T-helper 2 cell treated with Interferon-gamma antibody and Interleukin-4, amounts not matched to agents 5 μg/mL and 100 μg/mL, for 36 hours (primary cell): ENCODE measurements at regions not wholly inside any gene's neighbourhood (a gene's known extent, or its start where the extent isn't known, plus 50 kb on each side); places are given as distances from the start of the nearest gene placed in this dataset.
"Not testable (repeated sequence)": the region's sequence is repeated elsewhere in the genome, so short reads cannot be mapped to it uniquely, and the experiment has no call there.

ENCODE experiments used
- DNase-seq: peaks from one replicate; pipeline ENCODE4 v3.0.0; 2021; ENCODE audit warnings: low spot score
- H3K27ac Mint-ChIP-seq: one replicate; pipeline ENCODE4 v1.8.0; 2021; ENCODE audit warnings: mild to moderate bottlenecking, mixed read lengths
- H3K27me3 Mint-ChIP-seq: one replicate; pipeline ENCODE4 v1.8.0; 2021; ENCODE audit warnings: low read depth, mixed read lengths
- H3K36me3 Mint-ChIP-seq: one replicate; pipeline ENCODE4 v1.8.0; 2021; ENCODE audit warnings: low read depth, mixed read lengths
- H3K4me1 Mint-ChIP-seq: one replicate; pipeline ENCODE4 v1.8.0; 2021; ENCODE audit warnings: low read depth, mixed read lengths
- H3K4me3 Mint-ChIP-seq: one replicate; pipeline ENCODE4 v1.8.0; 2022; ENCODE audit warnings: mild to moderate bottlenecking, moderate library complexity, mixed read lengths
- H3K9me3 Mint-ChIP-seq: one replicate; pipeline ENCODE4 v1.8.0; 2021; ENCODE audit warnings: mixed read lengths

DNA sequence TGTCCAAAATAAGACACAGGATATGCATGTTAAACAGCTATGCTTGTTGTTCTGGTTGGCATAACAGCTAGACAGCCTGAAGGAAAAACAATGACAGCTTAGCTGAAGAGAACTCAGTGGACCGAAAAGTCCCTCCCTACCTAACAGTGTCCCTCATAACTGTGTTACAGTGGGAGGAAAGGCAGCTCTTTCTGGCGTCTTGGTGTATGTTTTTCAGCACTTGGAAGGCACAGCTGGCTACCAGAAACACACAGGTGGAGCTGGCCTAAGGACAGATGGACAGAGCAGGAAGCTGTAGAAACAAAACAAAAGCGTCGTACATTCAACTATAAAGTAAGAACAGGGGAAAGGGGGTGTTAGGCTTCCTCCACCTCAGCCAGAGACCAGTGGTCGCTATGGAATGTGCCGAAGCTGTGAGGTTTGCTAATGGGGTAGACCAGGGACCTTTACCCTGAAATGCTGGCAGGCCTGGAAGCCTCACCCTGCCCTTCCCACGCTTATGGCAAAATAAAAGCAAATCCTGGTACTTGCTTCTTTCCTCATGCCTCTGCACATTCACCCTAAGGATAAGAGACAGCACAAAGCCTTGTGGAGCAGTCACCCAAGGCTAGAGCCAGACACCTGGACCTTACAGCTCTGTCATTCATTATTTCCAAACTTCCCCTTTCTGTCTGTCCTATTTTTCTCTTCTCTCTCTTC is 103.5 kb upstream of the TRIB2 start:
- Mint-ChIP-seq H3K27me3 (peaks cover 13% of the 10 kb centered on the region), H3K36me3 (peaks cover 1% of the 10 kb centered on the region), H3K27ac (no peak overlapping the region), H3K9me3 (no peaks in the 10 kb centered on the region), H3K4me1 (peaks cover 6% of the 10 kb centered on the region), H3K4me3 (no peak overlapping the region)
- DNase-seq = no peak

DNA sequence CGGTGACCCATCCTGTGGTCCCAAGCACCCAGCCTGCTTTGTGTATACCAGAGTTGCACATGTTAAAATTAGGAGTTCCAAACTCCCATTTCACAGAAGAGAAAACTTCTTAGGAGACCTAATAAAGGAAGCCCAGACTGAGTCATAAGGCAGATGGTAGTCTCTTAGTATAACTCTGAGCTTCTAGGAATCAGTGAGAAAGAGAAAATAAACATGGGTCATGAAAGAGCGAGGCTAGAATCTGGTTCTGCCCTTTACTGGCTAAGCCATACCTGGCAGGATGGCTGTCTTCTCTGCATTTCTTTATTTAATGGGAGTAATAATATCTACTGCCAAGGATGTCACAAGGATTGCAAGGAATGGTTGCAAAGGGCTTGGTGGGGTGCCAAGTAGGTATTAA is 101.2 kb upstream of the TRIB2 start:
- no peak for DNase-seq
- H3K4me3 Mint-ChIP-seq = no peak overlapping the region
- peaks cover 4% of the 10 kb centered on the region for H3K27me3 Mint-ChIP-seq
- no peaks in the 10 kb centered on the region for H3K36me3 Mint-ChIP-seq
- no peaks in the 10 kb centered on the region for H3K9me3 Mint-ChIP-seq
- H3K4me1 Mint-ChIP-seq = peaks cover 13% of the 10 kb centered on the region
- no peak overlapping the region for H3K27ac Mint-ChIP-seq

DNA sequence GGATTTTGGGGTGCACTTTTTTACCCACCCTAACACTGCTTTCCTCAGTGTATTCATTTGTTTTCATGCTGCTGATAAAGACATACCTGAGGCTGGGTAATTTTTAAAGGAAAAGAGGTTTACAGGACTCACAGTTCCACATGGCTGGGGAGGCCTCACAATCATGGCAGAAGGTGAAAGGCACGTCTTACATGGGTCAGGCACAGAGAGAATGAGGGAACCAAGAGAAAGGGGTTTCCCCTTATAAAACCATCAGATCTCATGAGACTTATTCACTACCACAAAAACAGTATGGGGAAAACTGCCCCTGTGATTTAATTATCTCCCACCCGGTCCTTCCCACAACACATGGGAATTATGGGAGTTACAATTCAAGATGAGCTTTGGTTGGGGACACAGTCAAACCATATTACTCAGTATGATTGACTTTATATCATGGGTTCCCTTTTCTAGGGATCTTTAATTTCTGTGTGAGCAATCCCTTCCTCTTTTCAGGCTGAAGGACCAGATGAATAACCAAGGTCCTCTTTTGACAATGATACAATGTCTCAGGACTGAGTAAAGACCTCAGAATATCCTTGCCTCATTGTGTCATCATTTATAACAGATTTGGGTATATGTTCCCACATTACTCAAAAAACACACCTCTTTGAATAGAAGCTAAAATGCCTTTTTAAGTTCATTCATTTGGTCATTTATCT is 100.1 kb upstream of the TRIB2 start:
- Mint-ChIP-seq H3K36me3 (no peaks in the 10 kb centered on the region), H3K27ac (no peak overlapping the region), H3K4me1 (peaks cover 17% of the 10 kb centered on the region), H3K4me3 (no peak overlapping the region), H3K9me3 (no peaks in the 10 kb centered on the region), H3K27me3 (peaks cover 2% of the 10 kb centered on the region)
- no peak for DNase-seq

DNA sequence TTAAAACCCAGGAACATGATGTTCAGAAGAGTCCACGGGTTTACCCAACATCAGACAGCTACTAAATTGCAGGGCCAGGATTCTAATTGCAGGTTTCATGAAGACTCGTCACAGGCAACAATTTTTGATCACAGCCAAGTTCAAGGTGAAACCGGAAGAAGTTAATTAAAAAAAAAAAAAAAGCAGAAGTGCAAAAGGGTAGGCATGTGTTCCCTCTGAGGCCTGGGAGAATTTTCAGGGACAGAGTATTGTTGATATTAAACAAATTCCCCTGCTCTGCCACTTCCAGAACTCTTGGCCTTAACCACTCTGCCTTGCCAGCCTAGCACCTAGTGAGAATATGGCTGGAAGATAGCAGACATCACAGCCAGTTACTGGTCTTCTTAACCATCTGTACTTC is 99.4 kb upstream of the TRIB2 start:
- DNase-seq = no peak
- H3K4me1 Mint-ChIP-seq = peaks cover 17% of the 10 kb centered on the region
- H3K27me3 Mint-ChIP-seq = peaks cover 6% of the 10 kb centered on the region
- no peak overlapping the region for H3K27ac Mint-ChIP-seq
- H3K9me3 Mint-ChIP-seq = no peaks in the 10 kb centered on the region
- H3K4me3 Mint-ChIP-seq = no peak overlapping the region
- no peaks in the 10 kb centered on the region for H3K36me3 Mint-ChIP-seq

DNA sequence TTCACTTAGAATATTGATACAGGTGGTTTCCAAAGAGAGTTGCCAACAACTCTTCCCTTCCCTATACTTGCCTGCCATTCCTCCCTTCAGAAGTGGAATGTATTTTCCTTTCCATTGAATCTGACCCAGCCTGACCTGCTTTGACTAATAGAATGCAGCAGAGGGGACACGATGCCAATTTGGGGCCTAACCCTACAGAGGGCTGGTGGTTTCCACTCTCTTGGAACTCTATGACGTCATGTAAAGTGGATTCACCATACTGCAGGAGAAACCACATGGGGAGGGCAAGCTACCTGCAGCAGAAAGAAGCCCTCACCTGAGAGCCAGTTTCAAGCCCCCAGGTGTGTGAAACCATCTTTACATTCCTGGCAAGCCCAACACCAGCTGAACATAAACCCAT is 98.9 kb upstream of the TRIB2 start:
- H3K27ac Mint-ChIP-seq = no peak overlapping the region
- peaks cover 17% of the 10 kb centered on the region for H3K4me1 Mint-ChIP-seq
- H3K36me3 Mint-ChIP-seq = no peaks in the 10 kb centered on the region
- H3K4me3 Mint-ChIP-seq = no peak overlapping the region
- no peak for DNase-seq
- no peaks in the 10 kb centered on the region for H3K9me3 Mint-ChIP-seq
- H3K27me3 Mint-ChIP-seq = peaks cover 6% of the 10 kb centered on the region

DNA sequence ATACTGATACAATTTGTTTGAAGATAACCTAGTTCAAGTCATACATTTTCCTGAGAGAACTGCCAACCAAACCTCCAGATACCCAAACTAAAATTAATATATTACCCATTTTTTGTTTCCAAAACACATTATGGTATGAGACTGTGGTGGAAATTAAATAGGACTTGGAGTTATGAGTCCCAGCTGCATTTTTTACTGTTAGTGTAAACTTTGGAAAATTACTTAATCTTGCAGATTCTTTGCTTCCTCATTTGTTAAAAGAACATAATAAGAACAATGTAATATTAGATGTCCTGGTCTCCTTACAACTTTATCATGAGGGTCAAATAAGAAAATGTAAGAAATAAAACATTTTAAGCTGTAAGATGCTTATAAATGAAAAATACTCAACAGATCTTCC is 98.2 kb upstream of the TRIB2 start:
- Mint-ChIP-seq H3K4me1 (peaks cover 15% of the 10 kb centered on the region), H3K9me3 (no peaks in the 10 kb centered on the region), H3K27ac (no peak overlapping the region), H3K27me3 (peaks cover 4% of the 10 kb centered on the region), H3K36me3 (no peaks in the 10 kb centered on the region), H3K4me3 (no peak overlapping the region)
- DNase-seq = no peak

DNA sequence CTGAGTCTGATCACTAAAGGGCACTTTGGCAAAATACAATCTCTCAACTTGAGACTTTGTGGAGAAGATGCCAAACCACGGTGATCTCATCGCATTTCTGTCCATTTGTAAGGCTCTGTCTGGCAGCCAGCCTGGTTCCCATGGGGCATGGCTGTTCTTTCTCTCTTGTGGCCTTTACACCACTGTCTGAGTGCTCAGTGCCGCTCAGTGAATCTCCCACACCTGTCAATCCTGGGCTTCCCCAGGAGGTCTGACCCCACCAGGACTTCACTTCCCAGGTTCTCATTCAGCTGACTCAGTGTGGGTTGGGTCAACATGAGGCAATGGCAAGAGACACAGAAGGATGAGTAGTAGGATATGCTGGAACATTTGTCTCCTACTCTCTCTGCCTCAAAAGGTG is 96.8 kb upstream of the TRIB2 start:
- no peak overlapping the region for H3K4me3 Mint-ChIP-seq
- no peaks in the 10 kb centered on the region for H3K36me3 Mint-ChIP-seq
- H3K9me3 Mint-ChIP-seq = no peaks in the 10 kb centered on the region
- peaks cover 17% of the 10 kb centered on the region for H3K4me1 Mint-ChIP-seq
- H3K27me3 Mint-ChIP-seq = peaks cover 6% of the 10 kb centered on the region
- no peak for DNase-seq
- no peak overlapping the region for H3K27ac Mint-ChIP-seq

DNA sequence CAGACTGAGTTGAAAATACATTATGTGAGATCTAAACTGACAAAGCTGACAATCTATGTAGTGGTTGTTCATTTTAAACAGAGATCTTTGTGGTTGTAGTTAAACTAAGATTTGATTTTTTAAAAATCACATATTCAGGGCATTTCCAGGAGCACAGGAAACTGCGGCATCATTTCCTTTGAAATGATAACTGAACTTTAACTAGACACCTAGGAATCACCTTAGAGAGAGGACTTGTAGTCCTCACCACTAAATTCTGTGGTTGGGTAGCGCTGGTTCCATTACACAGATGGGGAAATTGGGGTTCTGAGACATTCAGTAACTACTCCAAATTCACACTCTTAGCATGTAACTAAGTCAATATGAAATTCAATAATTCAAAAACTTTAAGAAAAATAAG is 96.0 kb upstream of the TRIB2 start:
- Mint-ChIP-seq H3K36me3 (no peaks in the 10 kb centered on the region), H3K27ac (no peak overlapping the region), H3K4me3 (no peak overlapping the region), H3K27me3 (peaks cover 8% of the 10 kb centered on the region), H3K4me1 (peaks cover 18% of the 10 kb centered on the region), H3K9me3 (no peaks in the 10 kb centered on the region)
- no peak for DNase-seq

DNA sequence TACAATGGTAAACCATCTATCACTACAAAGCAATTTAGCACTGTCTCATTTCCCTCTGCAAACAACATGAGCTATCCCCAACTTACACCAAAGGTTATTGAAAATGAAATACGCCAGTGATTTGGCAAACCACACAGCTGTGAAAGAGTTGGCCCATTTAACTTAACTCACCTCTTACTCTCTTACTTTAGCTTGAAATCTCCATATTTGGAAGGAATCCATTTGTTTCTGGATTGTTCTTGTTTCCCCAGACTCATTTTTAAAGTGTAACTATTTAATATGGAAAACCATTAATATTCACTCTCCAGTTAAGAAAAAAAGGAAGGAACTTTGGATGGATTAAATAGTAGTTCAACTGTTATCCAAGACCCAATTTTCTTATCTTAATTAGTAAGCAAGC is 93.7 kb upstream of the TRIB2 start:
- no peaks in the 10 kb centered on the region for H3K9me3 Mint-ChIP-seq
- H3K36me3 Mint-ChIP-seq = no peaks in the 10 kb centered on the region
- H3K27me3 Mint-ChIP-seq = peaks cover 14% of the 10 kb centered on the region
- H3K4me3 Mint-ChIP-seq = no peak overlapping the region
- no peak for DNase-seq
- H3K4me1 Mint-ChIP-seq = peaks cover 18% of the 10 kb centered on the region
- no peak overlapping the region for H3K27ac Mint-ChIP-seq

DNA sequence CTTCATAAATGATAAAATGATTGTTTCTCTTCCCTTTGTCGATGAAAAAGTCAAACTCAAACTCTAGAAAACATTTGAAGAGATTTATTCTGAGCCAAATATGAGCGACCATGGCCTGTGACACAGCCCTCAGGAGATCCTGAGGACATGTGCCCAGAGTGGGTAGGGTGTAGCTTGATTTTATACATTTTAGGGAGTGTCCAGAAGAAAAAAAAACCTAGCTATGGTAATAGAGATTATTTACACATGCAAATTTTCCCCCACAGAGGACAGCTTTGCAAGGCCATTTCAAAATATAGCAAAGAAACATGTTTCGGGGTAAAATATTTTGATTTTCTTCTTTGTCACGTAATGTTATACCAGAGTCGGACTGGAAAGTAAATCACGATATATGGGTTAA is 92.4 kb upstream of the TRIB2 start:
- Mint-ChIP-seq H3K27ac (no peak overlapping the region), H3K27me3 (peaks cover 14% of the 10 kb centered on the region), H3K9me3 (no peaks in the 10 kb centered on the region), H3K4me1 (peaks cover 18% of the 10 kb centered on the region), H3K4me3 (no peak overlapping the region), H3K36me3 (no peaks in the 10 kb centered on the region)
- no peak for DNase-seq

DNA sequence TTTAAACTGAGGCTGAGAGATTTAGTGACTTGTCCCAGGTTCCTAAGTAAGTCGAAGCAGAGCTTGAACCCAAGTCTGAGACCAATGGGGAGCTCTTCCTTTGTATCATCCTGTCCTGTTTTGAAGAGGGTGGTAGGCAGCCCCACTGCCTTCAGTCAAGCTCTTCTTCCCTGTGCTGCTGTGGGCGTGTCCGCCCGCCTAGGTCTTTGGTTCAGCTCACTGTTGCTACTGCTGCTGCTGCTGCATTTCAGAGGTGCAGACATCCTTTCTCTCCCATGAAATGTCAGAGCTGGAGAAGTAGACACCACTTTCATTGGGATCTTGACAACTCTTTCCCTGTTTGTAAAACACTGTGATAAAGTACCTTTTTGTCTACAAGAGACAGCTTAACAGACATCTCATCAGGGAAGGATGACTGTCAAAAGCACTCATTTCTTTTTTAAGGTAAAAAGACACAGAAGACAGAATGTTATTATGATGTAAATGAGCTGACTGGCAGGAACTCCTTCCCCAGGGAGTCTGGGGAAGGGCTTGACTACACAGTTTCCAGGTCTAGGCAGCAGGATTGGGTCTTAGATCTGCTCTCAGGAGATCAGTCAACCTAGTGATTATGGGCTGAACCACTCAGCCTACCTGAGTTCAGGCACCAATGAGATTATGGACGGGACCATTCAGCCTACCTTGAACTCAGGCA is 91.7 kb upstream of the TRIB2 start:
- Mint-ChIP-seq H3K4me1 (peaks cover 14% of the 10 kb centered on the region), H3K27ac (no peak overlapping the region), H3K36me3 (no peaks in the 10 kb centered on the region), H3K4me3 (no peak overlapping the region), H3K9me3 (no peaks in the 10 kb centered on the region), H3K27me3 (peaks cover 14% of the 10 kb centered on the region)
- DNase-seq = no peak

DNA sequence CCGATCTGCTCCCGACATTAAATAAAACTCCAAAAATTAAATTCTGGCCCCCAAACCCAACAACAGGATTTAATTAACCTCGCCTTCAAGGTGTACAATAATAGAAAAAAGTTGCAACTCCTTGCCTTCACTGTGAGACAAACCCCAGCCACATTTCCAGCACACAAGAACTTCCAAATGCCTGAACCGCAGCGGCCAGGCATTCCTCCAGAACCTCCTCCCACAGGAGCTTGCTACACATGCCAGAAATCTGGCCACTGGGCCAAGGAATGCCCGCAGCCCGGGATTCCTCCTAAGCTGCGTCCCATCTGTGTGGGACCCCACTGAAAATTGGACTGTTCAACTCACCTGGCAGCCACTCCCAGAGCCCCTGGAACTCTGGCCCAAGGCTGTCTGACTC is 88.2 kb upstream of the TRIB2 start:
- H3K4me1 Mint-ChIP-seq, H3K36me3 Mint-ChIP-seq, H3K27ac Mint-ChIP-seq, H3K9me3 Mint-ChIP-seq, H3K4me3 Mint-ChIP-seq, H3K27me3 Mint-ChIP-seq, DNase-seq: not testable (repeated sequence)

DNA sequence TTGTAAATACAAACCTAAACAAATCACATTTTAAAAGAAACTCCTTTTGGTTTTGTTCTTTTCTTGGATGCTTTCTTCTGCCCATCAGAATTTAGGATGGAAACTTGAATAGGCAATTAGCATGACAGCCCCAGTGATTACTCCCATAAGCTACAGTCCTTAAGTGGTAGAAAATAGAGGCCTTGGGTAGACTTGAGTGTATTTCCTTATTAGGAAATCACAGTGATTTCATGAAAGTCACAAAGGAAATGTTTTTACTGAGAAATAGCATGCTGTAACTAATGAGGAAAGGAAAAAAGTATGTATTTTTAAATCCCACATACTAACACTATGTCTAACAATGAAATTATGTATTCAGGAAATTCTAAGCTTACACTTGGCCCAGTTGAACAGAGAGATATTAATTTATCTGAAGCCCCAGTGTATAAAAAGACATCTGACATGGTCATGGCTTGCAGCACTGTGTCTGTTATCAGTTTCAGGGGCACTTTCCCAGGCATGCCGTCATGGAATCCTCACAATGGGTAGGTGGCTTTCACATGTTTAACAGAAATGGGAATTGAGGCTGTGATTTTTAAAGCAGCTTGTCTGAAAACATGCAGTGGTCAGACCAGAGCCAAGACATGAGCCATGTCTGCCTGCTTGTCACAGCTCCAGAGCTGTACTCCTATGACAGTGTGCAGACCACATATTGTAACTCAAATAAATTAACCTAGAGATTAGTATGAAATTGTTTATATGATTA is 79.7 kb upstream of the TRIB2 start:
- DNase-seq = no peak

DNA sequence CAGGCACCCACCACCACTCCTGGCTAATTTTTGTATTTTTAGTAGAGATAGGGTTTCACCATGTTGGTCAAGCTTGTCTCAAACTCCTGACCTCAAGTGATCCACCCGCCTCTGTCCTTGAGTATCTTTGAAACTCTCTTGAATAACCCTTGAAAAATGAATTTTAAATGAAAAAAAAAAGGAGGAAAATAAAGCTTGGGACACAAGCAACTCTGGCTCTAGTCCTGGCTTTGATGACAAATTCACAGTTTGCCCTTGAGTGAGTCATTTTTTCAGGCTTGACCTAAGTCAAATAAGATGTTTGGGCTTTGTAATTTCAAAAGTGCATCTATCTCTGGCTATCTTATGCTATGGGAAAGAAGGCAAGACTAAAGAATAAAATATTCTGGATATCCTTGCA is 79.0 kb upstream of the TRIB2 start:
- DNase-seq = no peak
- Mint-ChIP-seq H3K4me1 (peaks cover 35% of the 10 kb centered on the region), H3K27ac (no peak overlapping the region), H3K27me3 (no peaks in the 10 kb centered on the region), H3K36me3 (no peaks in the 10 kb centered on the region), H3K9me3 (no peaks in the 10 kb centered on the region), H3K4me3 (no peak overlapping the region)

More for the DNA sequence above, 79.7 kb upstream of the TRIB2 start:
- Mint-ChIP-seq H3K4me3 (no peak overlapping the region), H3K4me1 (peaks cover 35% of the 10 kb centered on the region), H3K36me3 (no peaks in the 10 kb centered on the region), H3K9me3 (no peaks in the 10 kb centered on the region), H3K27ac (no peak overlapping the region), H3K27me3 (no peaks in the 10 kb centered on the region)
